Tibial nerve (tissue), 4 donors: ENCODE measurements at regions not wholly inside any gene's neighbourhood (a gene's known extent, or its start where the extent isn't known, plus 50 kb on each side); places are given as distances from the start of the nearest gene placed in this dataset.
A peak's percentile ranks its signal among the peaks of the same experiment; 100 is the strongest.

Experiments
- DNase-seq, 2 donors: peaks; one replicate each; pipeline ENCODE4 v3.0.0-alpha.2; 2019; ENCODE audit warnings: low spot score in 2 of 2
- H3K27ac ChIP-seq, 4 donors: fragments of 200-600 bp; sonication (generic) in 3 of 4; one replicate each; pipeline ENCODE4 v1.5.1; 2017 to 2019; ENCODE audit warnings: mild to moderate bottlenecking in 1 of 4
- H3K27me3 ChIP-seq, 2 donors: fragments of 200-600 bp; sonication (generic) in 1 of 2; one replicate each; pipeline versions ENCODE4 v1.5.1 to v1.6.0; 2017 to 2019
- H3K36me3 ChIP-seq, 3 donors: fragments of 200-600 bp; sonication (generic); one replicate each; pipeline ENCODE4 v1.5.1; 2018 to 2019
- H3K4me1 ChIP-seq, 4 donors: fragments of 200-600 bp; sonication (generic) in 3 of 4; one replicate each; pipeline ENCODE4 v1.5.1; 2017 to 2019
- H3K4me3 ChIP-seq, 4 donors: fragments of 200-600 bp; sonication (generic) in 3 of 4; one replicate each; pipeline ENCODE4 v1.5.1; 2017 to 2019; ENCODE audit warnings: mild to moderate bottlenecking in 1 of 4, moderate library complexity in 1 of 4
- H3K9me3 ChIP-seq, 4 donors: fragments of 200-600 bp; sonication (generic) in 3 of 4; one replicate each; pipeline ENCODE4 v1.5.1; 2017 to 2019
- EP300 ChIP-seq, 2 donors: sonication (generic); formaldehyde crosslinking; IDR thresholded peaks; one replicate each; pipeline ENCODE4 v1.6.1; 2017; ENCODE audit warnings: antibody characterized with exemption in 2 of 2, mild to moderate bottlenecking in 1 of 2
- POLR2A ChIP-seq, 2 donors: fragments of 450-650 bp; IDR thresholded peaks; one replicate each; pipeline ENCODE4 v1.6.1; 2017; ENCODE audit warnings: antibody characterized with exemption in 2 of 2, mild to moderate bottlenecking in 2 of 2, moderate library complexity in 2 of 2
- WGBS, 2 donors: methylation state at CpG; one replicate each; pipeline ENCODE4 v1.1.5; 2018; 5-methylcytosine and 5-hydroxymethylcytosine counted together
- TF ChIP-seq, protein P1 (sequence below), 5 experiments: fragments of 200-600 bp in 3 of 5; fragments of 450-650 bp in 2 of 5; sonication (generic) in 3 of 5; IDR thresholded peaks; one replicate each; pipeline ENCODE4 v1.5.1; 2016 to 2019; ENCODE audit warnings: antibody characterized with exemption in 5 of 5, mild to moderate bottlenecking in 3 of 5, moderate library complexity in 2 of 5

DNA sequence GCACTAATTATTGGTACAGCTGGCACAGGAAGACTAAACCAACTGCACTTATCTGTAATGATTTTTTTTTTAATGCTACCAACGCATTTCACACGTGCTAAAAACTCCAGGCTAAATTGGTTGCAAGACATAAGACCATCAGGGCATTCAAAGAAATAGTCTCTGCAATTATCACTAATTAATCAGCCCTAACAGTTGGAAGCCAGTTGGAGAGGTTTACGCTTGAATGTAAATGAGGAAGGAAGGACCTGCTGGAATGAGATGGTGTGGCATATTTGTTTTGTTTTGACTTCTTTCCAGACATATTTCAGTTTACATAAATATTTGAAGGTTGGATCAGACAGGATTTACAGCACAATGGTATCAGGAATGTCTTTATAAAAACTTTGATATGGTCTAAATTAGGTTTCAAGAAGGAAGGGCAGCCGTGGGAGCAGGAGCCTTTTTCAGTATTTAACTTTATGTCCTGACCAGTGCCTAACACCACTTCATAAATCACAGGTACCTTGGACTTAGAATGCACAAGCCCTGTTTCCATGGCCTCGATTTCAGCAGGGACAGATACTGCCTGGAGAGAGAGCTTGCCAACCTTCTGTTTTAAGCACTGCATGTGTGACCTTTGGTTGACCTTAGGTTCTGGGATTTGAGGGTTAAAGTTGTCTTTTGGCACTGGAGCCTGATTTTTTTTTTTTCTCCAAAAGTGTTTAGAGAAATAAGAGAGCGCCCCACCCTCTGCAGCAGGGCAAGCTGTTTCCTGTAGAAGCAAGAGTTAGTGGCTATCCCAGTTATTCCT is 199.8 kb upstream of the MAP3K1 start:
- Histone ChIP-seq H3K27me3 (no peaks in the 10 kb centered on the region), H3K4me3 (no peak overlapping the region), H3K36me3 (no peaks in the 10 kb centered on the region), H3K4me1 (peaks cover 0 to 27% (median 0%) of the 10 kb centered on the region in 4 donors), H3K27ac (peak overlapping the region in 2 of 4 donors; percentile 46 to 52), H3K9me3 (peaks cover 0 to 21% (median 2%) of the 10 kb centered on the region in 4 donors)
- no peak for TF ChIP-seq POLR2A (IDR thresholded peaks at IDR 0.05)
- TF ChIP-seq EP300 (IDR thresholded peaks at IDR 0.05), result peak in 1 of 2 donors; percentile 39
- TF ChIP-seq, protein P1, sequence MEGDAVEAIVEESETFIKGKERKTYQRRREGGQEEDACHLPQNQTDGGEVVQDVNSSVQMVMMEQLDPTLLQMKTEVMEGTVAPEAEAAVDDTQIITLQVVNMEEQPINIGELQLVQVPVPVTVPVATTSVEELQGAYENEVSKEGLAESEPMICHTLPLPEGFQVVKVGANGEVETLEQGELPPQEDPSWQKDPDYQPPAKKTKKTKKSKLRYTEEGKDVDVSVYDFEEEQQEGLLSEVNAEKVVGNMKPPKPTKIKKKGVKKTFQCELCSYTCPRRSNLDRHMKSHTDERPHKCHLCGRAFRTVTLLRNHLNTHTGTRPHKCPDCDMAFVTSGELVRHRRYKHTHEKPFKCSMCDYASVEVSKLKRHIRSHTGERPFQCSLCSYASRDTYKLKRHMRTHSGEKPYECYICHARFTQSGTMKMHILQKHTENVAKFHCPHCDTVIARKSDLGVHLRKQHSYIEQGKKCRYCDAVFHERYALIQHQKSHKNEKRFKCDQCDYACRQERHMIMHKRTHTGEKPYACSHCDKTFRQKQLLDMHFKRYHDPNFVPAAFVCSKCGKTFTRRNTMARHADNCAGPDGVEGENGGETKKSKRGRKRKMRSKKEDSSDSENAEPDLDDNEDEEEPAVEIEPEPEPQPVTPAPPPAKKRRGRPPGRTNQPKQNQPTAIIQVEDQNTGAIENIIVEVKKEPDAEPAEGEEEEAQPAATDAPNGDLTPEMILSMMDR (IDR thresholded peaks at IDR 0.05), result no peak
- DNase-seq, result no peak
- WGBS, 2 donors, result 43 to 44% methylated on average over 6 of the region's 6 CpGs

- TF ChIP-seq, protein P1 (IDR thresholded peaks at IDR 0.05), result no peak
- no peak for TF ChIP-seq EP300 (IDR thresholded peaks at IDR 0.05)
- no peak for TF ChIP-seq POLR2A (IDR thresholded peaks at IDR 0.05)
- WGBS, 2 donors, result 80 to 90% methylated on average over 1 of the region's 1 CpG
- Histone ChIP-seq H3K9me3 (peaks cover 0 to 14% (median 2%) of the 10 kb centered on the region in 4 donors), H3K4me3 (no peak overlapping the region), H3K27me3 (no peaks in the 10 kb centered on the region), H3K27ac (no peak overlapping the region), H3K36me3 (no peaks in the 10 kb centered on the region), H3K4me1 (peaks cover 0 to 31% (median 3%) of the 10 kb centered on the region in 4 donors)
- DNase-seq, result no peak
These were observed 202.6 kb upstream of the MAP3K1 start for GRCh38 chr5:56612759-56613158.

GRCh38 chr5:56612353-56612752 is 203.0 kb upstream of the MAP3K1 start:
- Histone ChIP-seq H3K27ac (no peak overlapping the region), H3K27me3 (no peaks in the 10 kb centered on the region), H3K9me3 (peaks cover 0 to 10% (median 2%) of the 10 kb centered on the region in 4 donors), H3K36me3 (no peaks in the 10 kb centered on the region), H3K4me3 (no peak overlapping the region), H3K4me1 (peaks cover 0 to 30% (median 4%) of the 10 kb centered on the region in 4 donors)
- no peak for DNase-seq
- TF ChIP-seq POLR2A (IDR thresholded peaks at IDR 0.05) (no peak), EP300 (IDR thresholded peaks at IDR 0.05) (no peak)
- TF ChIP-seq, protein P1 (IDR thresholded peaks at IDR 0.05), result no peak
- WGBS, 2 donors, result 74 to 77% methylated on average over 2 of the region's 2 CpGs

DNA sequence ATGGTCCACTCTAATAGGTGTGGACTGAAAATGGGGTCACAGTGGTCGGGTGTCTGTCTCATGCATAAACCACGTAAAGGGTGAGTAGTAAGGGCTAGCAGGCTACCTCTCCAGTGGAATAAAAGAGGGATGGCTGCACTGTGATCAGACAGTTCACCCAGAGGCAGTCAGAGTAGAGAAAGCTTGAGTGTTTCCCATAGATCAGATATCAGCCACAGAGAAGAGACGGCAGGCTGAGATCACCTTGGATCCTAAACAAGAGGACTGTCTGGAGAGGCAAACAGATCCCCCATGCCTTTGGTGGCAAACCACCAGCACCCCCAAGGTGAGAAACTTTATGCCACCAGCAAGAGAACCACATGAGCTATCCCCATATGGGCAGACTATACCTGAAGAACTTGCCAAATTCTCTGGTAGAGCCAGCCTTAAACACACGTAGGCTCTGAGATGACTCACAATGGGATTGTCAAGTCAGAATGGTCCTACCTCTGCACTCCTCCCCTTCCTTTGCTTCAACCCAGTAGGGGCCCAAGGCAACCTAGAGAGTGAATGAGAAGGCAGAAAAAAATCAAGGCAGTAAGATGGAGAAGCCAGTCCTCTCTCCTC is 205.2 kb upstream of the MAP3K1 start:
- peaks cover 0 to 9% (median 2%) of the 10 kb centered on the region in 4 donors for H3K9me3 ChIP-seq
- H3K4me3 ChIP-seq, result no peak overlapping the region
- no peaks in the 10 kb centered on the region for H3K36me3 ChIP-seq
- WGBS, 2 donors, result 93 to 95% methylated on average over 4 of the region's 4 CpGs
- TF ChIP-seq EP300 (IDR thresholded peaks at IDR 0.05), result no peak
- TF ChIP-seq POLR2A (IDR thresholded peaks at IDR 0.05), result no peak
- TF ChIP-seq, protein P1 (IDR thresholded peaks at IDR 0.05), result no peak
- no peak overlapping the region for H3K27ac ChIP-seq
- peaks cover 0 to 10% (median 4%) of the 10 kb centered on the region in 4 donors for H3K4me1 ChIP-seq
- DNase-seq, result no peak
- no peaks in the 10 kb centered on the region for H3K27me3 ChIP-seq
